SU-DHL-6 (cell line): ENCODE measurements at regions not wholly inside any gene's neighbourhood (a gene's known extent, or its start where the extent isn't known, plus 50 kb on each side); places are given as distances from the start of the nearest gene placed in this dataset.

Source experiments
- H2AFZ ChIP-seq: fragments of 200-600 bp; sonication (generic); 2 replicates; pipeline ENCODE4 v1.6.1; 2014; ENCODE audit warnings: low read depth, mild to moderate bottlenecking, moderate library complexity, mixed read lengths, antibody characterized with exemption, low read length; ENCODE audit not compliant: severe bottlenecking
- H3F3A ChIP-seq: fragments of 200-600 bp; shearing (Covaris generic); 2 replicates; pipeline ENCODE4 v1.6.0; 2016; ENCODE audit warnings: antibody characterized with exemption, mild to moderate bottlenecking; ENCODE audit not compliant: insufficient read depth
- H3K27ac ChIP-seq: fragments of 200-600 bp; sonication (generic); 2 replicates; pipeline ENCODE4 v1.5.1; 2016; ENCODE audit warnings: low read depth, mild to moderate bottlenecking, low read length, moderate library complexity, mixed read lengths
- H3K27me3 ChIP-seq: fragments of 200-600 bp; sonication (generic), shearing (Covaris generic); 2 replicates; pipeline ENCODE4 v1.6.0; 2014; ENCODE audit warnings: mild to moderate bottlenecking, low read length
- H3K36me3 ChIP-seq: fragments of 200-600 bp; sonication (generic); 2 replicates; pipeline ENCODE4 v1.6.1; 2014; ENCODE audit warnings: mild to moderate bottlenecking, low read length, mixed read lengths
- H3K4me2 ChIP-seq: fragments of 300-600, 200-600 bp; shearing (Covaris generic), sonication (generic); 2 replicates; pipeline ENCODE4 v1.6.0; 2014; ENCODE audit warnings: low read length, low read depth, mild to moderate bottlenecking; ENCODE audit not compliant: poor library complexity, severe bottlenecking
- H3K4me3 ChIP-seq: fragments of 200-600 bp; sonication (generic); 2 replicates; pipeline ENCODE4 v1.5.1; 2014; ENCODE audit warnings: antibody characterized with exemption, low read length, mild to moderate bottlenecking, mixed read lengths; ENCODE audit not compliant: insufficient read depth, poor library complexity, severe bottlenecking
- H3K79me2 ChIP-seq: fragments of 200-600 bp; sonication (generic); 2 replicates; pipeline ENCODE4 v1.6.1; 2014; ENCODE audit warnings: mild to moderate bottlenecking, low read length, moderate library complexity; ENCODE audit not compliant: insufficient read depth
- H3K9ac ChIP-seq: fragments of 200-600 bp; sonication (generic); 2 replicates; pipeline ENCODE4 v1.7.0; 2014; ENCODE audit warnings: mild to moderate bottlenecking, low read length
- H3K9me2 ChIP-seq: fragments of 200-600 bp; sonication (generic); replicated peaks from 2 replicates; pipeline ENCODE4 v1.6.1; 2014; ENCODE audit warnings: low read length; ENCODE audit not compliant: insufficient read depth
- H3K9me3 ChIP-seq: fragments of 200-600 bp; sonication (generic); 2 replicates; pipeline ENCODE4 v1.6.1; 2014; ENCODE audit warnings: low read length, mixed read lengths; ENCODE audit not compliant: insufficient read depth
- H4K20me1 ChIP-seq: fragments of 200-600 bp; sonication (generic); 2 replicates; pipeline ENCODE4 v1.6.1; 2014; ENCODE audit warnings: low read depth, mild to moderate bottlenecking, antibody characterized with exemption, low read length, moderate library complexity, mixed read lengths
- EZH2phosphoT487 ChIP-seq: fragments of 200-600 bp; sonication (generic), shearing (Covaris generic); conservative IDR thresholded peaks from 2 replicates; pipeline ENCODE4 v1.6.1; 2018; ENCODE audit warnings: mild to moderate bottlenecking, antibody characterized with exemption, low read length, moderate library complexity, mixed read lengths
- TF ChIP-seq, protein P1 (sequence below): fragments of 200-600 bp; sonication (generic); IDR thresholded peaks from one replicate; pipeline ENCODE4 v1.5.1; 2017; ENCODE audit warnings: antibody characterized with exemption, mild to moderate bottlenecking, low read length, moderate library complexity; ENCODE audit not compliant: insufficient read depth, poor library complexity, severe bottlenecking

DNA sequence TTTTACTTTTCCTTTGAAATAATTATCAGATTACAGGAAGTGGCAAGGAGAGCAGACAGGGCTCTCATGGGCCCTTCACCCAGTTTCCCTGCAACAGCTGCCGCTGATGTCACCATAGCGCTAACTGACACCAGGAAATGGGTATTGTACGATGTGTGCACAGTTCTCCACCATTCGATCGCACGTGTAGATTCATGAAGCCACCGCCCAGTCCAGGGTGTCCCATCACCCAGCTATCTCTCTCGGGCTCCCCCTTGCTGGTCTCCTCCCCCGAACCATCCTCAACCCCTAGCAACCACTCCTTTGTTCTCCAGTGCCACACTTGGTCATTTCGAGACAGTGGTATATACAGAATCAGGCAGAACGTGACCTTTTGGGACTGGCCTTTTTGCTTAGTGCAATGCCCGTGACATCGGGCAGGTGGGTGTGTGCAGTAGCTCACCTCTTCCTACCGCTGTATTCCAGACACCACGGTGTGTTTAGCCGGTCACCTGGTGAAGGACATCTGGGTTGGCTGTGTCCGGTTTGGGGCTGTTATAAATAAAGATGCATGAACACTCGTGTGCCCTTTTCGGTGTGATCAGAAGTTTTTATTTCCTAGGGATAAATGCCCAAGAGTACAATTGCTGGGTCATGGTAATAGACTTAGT is 118.4 kb downstream of the CRYAA start:
- no peaks in the 10 kb centered on the region for H3K36me3 ChIP-seq
- H3K9me3 ChIP-seq = no peaks in the 10 kb centered on the region
- H2AFZ ChIP-seq = no peak overlapping the region
- H3K4me2 ChIP-seq = no peak overlapping the region
- no peak overlapping the region for H3K9ac ChIP-seq
- H3K27ac ChIP-seq = no peak overlapping the region
- H3F3A ChIP-seq = no peaks in the 10 kb centered on the region
- TF ChIP-seq EZH2phosphoT487 = no peak
- TF ChIP-seq, protein P1, sequence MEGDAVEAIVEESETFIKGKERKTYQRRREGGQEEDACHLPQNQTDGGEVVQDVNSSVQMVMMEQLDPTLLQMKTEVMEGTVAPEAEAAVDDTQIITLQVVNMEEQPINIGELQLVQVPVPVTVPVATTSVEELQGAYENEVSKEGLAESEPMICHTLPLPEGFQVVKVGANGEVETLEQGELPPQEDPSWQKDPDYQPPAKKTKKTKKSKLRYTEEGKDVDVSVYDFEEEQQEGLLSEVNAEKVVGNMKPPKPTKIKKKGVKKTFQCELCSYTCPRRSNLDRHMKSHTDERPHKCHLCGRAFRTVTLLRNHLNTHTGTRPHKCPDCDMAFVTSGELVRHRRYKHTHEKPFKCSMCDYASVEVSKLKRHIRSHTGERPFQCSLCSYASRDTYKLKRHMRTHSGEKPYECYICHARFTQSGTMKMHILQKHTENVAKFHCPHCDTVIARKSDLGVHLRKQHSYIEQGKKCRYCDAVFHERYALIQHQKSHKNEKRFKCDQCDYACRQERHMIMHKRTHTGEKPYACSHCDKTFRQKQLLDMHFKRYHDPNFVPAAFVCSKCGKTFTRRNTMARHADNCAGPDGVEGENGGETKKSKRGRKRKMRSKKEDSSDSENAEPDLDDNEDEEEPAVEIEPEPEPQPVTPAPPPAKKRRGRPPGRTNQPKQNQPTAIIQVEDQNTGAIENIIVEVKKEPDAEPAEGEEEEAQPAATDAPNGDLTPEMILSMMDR = no peak
- H3K9me2 ChIP-seq = no peaks in the 10 kb centered on the region
- H3K4me3 ChIP-seq = no peak overlapping the region
- no peaks in the 10 kb centered on the region for H3K27me3 ChIP-seq
- H4K20me1 ChIP-seq = no peaks in the 10 kb centered on the region
- no peaks in the 10 kb centered on the region for H3K79me2 ChIP-seq

DNA sequence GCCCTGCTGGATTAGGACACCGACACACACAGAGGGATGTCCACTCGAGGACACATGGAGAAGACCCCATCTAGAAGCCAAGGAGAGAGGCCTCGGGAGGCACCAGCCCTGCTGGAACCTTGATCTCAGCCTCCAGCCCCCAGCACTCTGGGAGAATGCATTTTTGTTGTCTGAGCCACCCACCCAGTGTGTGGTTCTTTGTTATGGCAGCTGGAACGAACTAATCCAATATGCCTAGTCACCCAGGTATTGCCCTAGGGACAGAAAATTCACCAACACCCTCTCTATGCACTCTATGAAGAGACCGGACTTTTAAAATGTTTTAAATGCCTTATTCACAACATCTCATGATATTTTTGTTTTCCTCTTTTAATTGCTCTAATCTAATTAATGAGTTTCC is 117.4 kb downstream of the CRYAA start:
- no peak overlapping the region for H2AFZ ChIP-seq
- H3K4me2 ChIP-seq = no peak overlapping the region
- no peaks in the 10 kb centered on the region for H3K79me2 ChIP-seq
- no peaks in the 10 kb centered on the region for H3K9me3 ChIP-seq
- no peaks in the 10 kb centered on the region for H4K20me1 ChIP-seq
- H3K27ac ChIP-seq = no peak overlapping the region
- no peak for TF ChIP-seq EZH2phosphoT487
- TF ChIP-seq, protein P1 = no peak
- H3K36me3 ChIP-seq = no peaks in the 10 kb centered on the region
- H3K27me3 ChIP-seq = no peaks in the 10 kb centered on the region
- no peak overlapping the region for H3K9ac ChIP-seq
- H3K9me2 ChIP-seq = no peaks in the 10 kb centered on the region
- H3F3A ChIP-seq = no peaks in the 10 kb centered on the region
- no peak overlapping the region for H3K4me3 ChIP-seq

DNA sequence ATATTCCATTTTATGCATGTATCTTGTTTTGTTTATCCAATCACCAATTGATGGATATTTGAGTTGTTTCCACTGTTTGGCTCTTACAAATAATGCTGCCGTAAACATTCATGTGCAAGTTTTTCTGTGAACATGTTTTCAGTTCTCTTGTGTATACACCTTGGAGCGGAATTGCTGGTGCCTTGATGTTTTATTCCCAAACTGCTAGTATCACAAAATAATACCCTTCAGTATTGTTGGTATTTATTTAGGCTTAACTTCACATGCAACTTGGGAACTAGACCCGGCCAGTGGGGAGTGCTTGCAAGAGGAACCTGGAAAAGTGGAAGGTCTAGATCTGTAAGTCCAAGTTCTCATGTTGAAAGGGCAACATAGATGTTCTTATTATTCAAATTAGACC is 115.9 kb downstream of the CRYAA start:
- no peak overlapping the region for H2AFZ ChIP-seq
- H3K4me2 ChIP-seq = no peak overlapping the region
- H3K79me2 ChIP-seq = no peaks in the 10 kb centered on the region
- H3K9me2 ChIP-seq = no peaks in the 10 kb centered on the region
- H3K4me3 ChIP-seq = no peak overlapping the region
- no peak for TF ChIP-seq EZH2phosphoT487
- TF ChIP-seq, protein P1 = no peak
- no peaks in the 10 kb centered on the region for H4K20me1 ChIP-seq
- no peak overlapping the region for H3K27ac ChIP-seq
- no peaks in the 10 kb centered on the region for H3K9me3 ChIP-seq
- no peaks in the 10 kb centered on the region for H3K27me3 ChIP-seq
- H3F3A ChIP-seq = no peaks in the 10 kb centered on the region
- no peaks in the 10 kb centered on the region for H3K36me3 ChIP-seq
- no peak overlapping the region for H3K9ac ChIP-seq
